ENCODE measurements at regions not wholly inside any gene's neighbourhood (a gene's known extent, or its start where the extent isn't known, plus 50 kb on each side); places are given as distances from the start of the nearest gene placed in this dataset.

DNA sequence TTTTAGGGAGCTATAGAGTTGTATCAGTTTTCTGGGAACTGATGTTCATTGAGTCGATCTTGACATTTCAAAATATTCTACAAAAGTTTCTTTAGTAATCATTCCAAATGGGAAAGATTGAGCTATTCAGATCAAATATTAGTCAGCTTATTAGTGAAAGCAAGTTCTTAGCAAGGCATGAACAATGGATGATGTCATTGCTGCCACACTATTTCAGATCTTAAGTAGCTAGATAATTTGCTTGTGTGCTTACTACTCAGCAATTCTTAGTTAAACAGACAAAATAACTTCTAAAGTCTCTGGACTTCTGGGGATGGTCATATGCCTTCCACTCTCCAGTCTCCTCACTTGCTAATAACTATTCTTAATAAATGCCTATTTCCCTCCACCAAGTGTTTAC lies 69.0 kb upstream of the CDH8 start:
- H3K27ac ChIP-seq = no peak overlapping the region
- TF ChIP-seq, protein P1, sequence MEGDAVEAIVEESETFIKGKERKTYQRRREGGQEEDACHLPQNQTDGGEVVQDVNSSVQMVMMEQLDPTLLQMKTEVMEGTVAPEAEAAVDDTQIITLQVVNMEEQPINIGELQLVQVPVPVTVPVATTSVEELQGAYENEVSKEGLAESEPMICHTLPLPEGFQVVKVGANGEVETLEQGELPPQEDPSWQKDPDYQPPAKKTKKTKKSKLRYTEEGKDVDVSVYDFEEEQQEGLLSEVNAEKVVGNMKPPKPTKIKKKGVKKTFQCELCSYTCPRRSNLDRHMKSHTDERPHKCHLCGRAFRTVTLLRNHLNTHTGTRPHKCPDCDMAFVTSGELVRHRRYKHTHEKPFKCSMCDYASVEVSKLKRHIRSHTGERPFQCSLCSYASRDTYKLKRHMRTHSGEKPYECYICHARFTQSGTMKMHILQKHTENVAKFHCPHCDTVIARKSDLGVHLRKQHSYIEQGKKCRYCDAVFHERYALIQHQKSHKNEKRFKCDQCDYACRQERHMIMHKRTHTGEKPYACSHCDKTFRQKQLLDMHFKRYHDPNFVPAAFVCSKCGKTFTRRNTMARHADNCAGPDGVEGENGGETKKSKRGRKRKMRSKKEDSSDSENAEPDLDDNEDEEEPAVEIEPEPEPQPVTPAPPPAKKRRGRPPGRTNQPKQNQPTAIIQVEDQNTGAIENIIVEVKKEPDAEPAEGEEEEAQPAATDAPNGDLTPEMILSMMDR (conservative IDR thresholded peaks at IDR 0.05) = no peak
- no peak for TF ChIP-seq ZFX (IDR thresholded peaks at IDR 0.05)

- TF ChIP-seq ZFX (IDR thresholded peaks at IDR 0.05) = no peak
- TF ChIP-seq, protein P1 (conservative IDR thresholded peaks at IDR 0.05) = no peak
- no peak overlapping the region for H3K27ac ChIP-seq
Observed at GRCh38 chr16:62102588-62102987, 66.3 kb upstream of the CDH8 start.

- H3K27ac ChIP-seq = no peak overlapping the region
- TF ChIP-seq, protein P1 (conservative IDR thresholded peaks at IDR 0.05) = no peak
- no peak for TF ChIP-seq ZFX (IDR thresholded peaks at IDR 0.05)
Observed at GRCh38 chr16:62100651-62101050, 64.4 kb upstream of the CDH8 start.

GRCh38 chr16:62089715-62090114 lies 53.5 kb upstream of the CDH8 start:
- no peak for TF ChIP-seq ZFX (IDR thresholded peaks at IDR 0.05)
- TF ChIP-seq, protein P1 (conservative IDR thresholded peaks at IDR 0.05) = no peak
- H3K27ac ChIP-seq = no peak overlapping the region

DNA sequence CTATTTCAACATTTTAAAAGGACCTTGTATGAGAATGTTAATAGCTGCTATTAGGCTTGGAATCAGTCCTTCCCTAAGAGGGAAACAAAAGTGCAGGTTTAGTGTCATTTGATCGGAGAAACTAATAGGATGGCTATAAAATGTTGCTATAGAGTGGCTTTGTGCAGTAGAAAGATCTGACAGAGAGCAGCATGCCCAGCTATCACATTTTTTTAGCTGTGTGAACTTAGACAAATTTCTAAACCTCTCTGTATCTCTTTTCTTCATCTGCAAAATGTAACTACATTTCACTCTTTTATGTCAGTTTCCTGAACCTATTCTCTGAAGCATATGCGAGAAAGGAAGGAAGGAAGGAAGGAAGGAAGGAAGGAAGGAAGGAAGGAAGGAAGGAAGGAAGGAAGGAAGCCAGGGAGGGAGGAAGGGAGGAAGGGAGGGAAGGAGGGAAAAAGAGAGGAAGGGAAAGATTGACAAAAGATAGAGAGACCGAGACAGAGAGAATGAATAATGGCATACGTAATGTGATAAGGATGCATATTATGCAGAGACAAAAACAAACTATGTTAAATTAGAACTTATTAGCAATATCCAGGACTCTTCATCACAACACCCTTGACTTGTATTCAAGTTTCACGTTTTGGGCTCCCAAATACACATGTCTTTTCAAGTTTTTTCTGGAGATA lies 52.6 kb upstream of the CDH8 start:
- H3K27ac ChIP-seq = no peak overlapping the region
- no peak for TF ChIP-seq ZFX (IDR thresholded peaks at IDR 0.05)
- TF ChIP-seq, protein P1 (conservative IDR thresholded peaks at IDR 0.05) = no peak

Measured in C4-2B (cell line).